ENCODE measurements at regions not wholly inside any gene's neighbourhood (a gene's known extent, or its start where the extent isn't known, plus 50 kb on each side); places are given as distances from the start of the nearest gene placed in this dataset.
"Not testable (repeated sequence)": the region's sequence is repeated elsewhere in the genome, so short reads cannot be mapped to it uniquely, and the experiment has no call there.

- H3K4me3 ChIP-seq, result no peak overlapping the region
- no peaks in the 10 kb centered on the region for H3K4me1 ChIP-seq
- in situ Hi-C loops (cut with MboI; ENCODE audit: low sequenced_read_pairs), result no loop called here
- H3K9me3 ChIP-seq, result no peaks in the 10 kb centered on the region
- no peak for DNase-seq (ENCODE audit: low spot score in 2 of 2)
- no peaks in the 10 kb centered on the region for H3K27me3 ChIP-seq (ENCODE audit: low read depth)
- no peaks in the 10 kb centered on the region for H3K36me3 ChIP-seq (replicated peaks)
Observed at GRCh38 chr4:78660559-78660958, 109.0 kb downstream of the ANXA3 start.

- Histone ChIP-seq H3K4me1 (no peaks in the 10 kb centered on the region), H3K9me3 (no peaks in the 10 kb centered on the region), H3K36me3 (replicated peaks) (no peaks in the 10 kb centered on the region), H3K4me3 (no peak overlapping the region), H3K27me3 (ENCODE audit: low read depth) (no peaks in the 10 kb centered on the region)
- DNase-seq (ENCODE audit: low spot score in 2 of 2), result no peak
- in situ Hi-C loops (cut with MboI; ENCODE audit: low sequenced_read_pairs), result no loop called here
Observed at GRCh38 chr4:78661086-78661690, 109.6 kb downstream of the ANXA3 start.

GRCh38 chr4:78661921-78662521 lies 110.5 kb downstream of the ANXA3 start:
- peak in 1 of 2 experiments; percentile 7 for DNase-seq (ENCODE audit: low spot score in 2 of 2)

GRCh38 chr4:78662658-78663057 lies 111.1 kb downstream of the ANXA3 start:
- H3K27me3 ChIP-seq (ENCODE audit: low read depth), result no peaks in the 10 kb centered on the region
- H3K9me3 ChIP-seq, result no peaks in the 10 kb centered on the region
- no peak overlapping the region for H3K4me3 ChIP-seq
- in situ Hi-C loops (cut with MboI; ENCODE audit: low sequenced_read_pairs), result no loop called here
- no peak for DNase-seq (ENCODE audit: low spot score in 2 of 2)
- no peaks in the 10 kb centered on the region for H3K4me1 ChIP-seq
- H3K36me3 ChIP-seq (replicated peaks), result no peaks in the 10 kb centered on the region

More at GRCh38 chr4:78661921-78662521, 110.5 kb downstream of the ANXA3 start:
- Histone ChIP-seq H3K4me3 (no peak overlapping the region), H3K27me3 (ENCODE audit: low read depth) (no peaks in the 10 kb centered on the region), H3K9me3 (no peaks in the 10 kb centered on the region), H3K4me1 (no peaks in the 10 kb centered on the region), H3K36me3 (replicated peaks) (no peaks in the 10 kb centered on the region)
- in situ Hi-C loops (cut with MboI; ENCODE audit: low sequenced_read_pairs), result no loop called here

GRCh38 chr4:78664296-78664695 lies 111.9 kb upstream of the BMP2K start:
- DNase-seq (ENCODE audit: low spot score in 2 of 2); H3K27me3 ChIP-seq (ENCODE audit: low read depth); H3K4me3 ChIP-seq; H3K9me3 ChIP-seq; in situ Hi-C loops (cut with MboI; ENCODE audit: low sequenced_read_pairs); H3K4me1 ChIP-seq; H3K36me3 ChIP-seq (replicated peaks): not testable (repeated sequence)

GRCh38 chr4:78665216-78665770 lies 110.9 kb upstream of the BMP2K start:
- Histone ChIP-seq H3K27me3 (ENCODE audit: low read depth) (no peaks in the 10 kb centered on the region), H3K4me1 (no peaks in the 10 kb centered on the region), H3K36me3 (replicated peaks) (no peaks in the 10 kb centered on the region), H3K9me3 (no peaks in the 10 kb centered on the region), H3K4me3 (no peak overlapping the region)
- no peak for DNase-seq (ENCODE audit: low spot score in 2 of 2)
- in situ Hi-C loops (cut with MboI; ENCODE audit: low sequenced_read_pairs), result no loop called here

- in situ Hi-C loops (cut with MboI; ENCODE audit: low sequenced_read_pairs), result no loop called here
- no peaks in the 10 kb centered on the region for H3K27me3 ChIP-seq (ENCODE audit: low read depth)
- DNase-seq (ENCODE audit: low spot score in 2 of 2), result no peak
- H3K4me3 ChIP-seq, result no peak overlapping the region
- no peaks in the 10 kb centered on the region for H3K4me1 ChIP-seq
- H3K36me3 ChIP-seq (replicated peaks), result no peaks in the 10 kb centered on the region
- H3K9me3 ChIP-seq, result no peaks in the 10 kb centered on the region
Observed at GRCh38 chr4:78666830-78667258, 109.3 kb upstream of the BMP2K start.

- Histone ChIP-seq H3K27me3 (ENCODE audit: low read depth) (no peaks in the 10 kb centered on the region), H3K4me1 (no peaks in the 10 kb centered on the region), H3K9me3 (no peaks in the 10 kb centered on the region), H3K4me3 (no peak overlapping the region), H3K36me3 (replicated peaks) (no peaks in the 10 kb centered on the region)
- DNase-seq (ENCODE audit: low spot score in 2 of 2), result no peak
- in situ Hi-C loops (cut with MboI; ENCODE audit: low sequenced_read_pairs), result no loop called here
Observed at GRCh38 chr4:78667325-78667724, 108.8 kb upstream of the BMP2K start.

GRCh38 chr4:78667764-78668163 lies 108.4 kb upstream of the BMP2K start:
- no peak overlapping the region for H3K4me3 ChIP-seq
- H3K9me3 ChIP-seq, result no peaks in the 10 kb centered on the region
- no peaks in the 10 kb centered on the region for H3K4me1 ChIP-seq
- no peaks in the 10 kb centered on the region for H3K27me3 ChIP-seq (ENCODE audit: low read depth)
- H3K36me3 ChIP-seq (replicated peaks), result no peaks in the 10 kb centered on the region
- no peak for DNase-seq (ENCODE audit: low spot score in 2 of 2)
- in situ Hi-C loops (cut with MboI; ENCODE audit: low sequenced_read_pairs), result no loop called here

- Histone ChIP-seq H3K4me1 (no peaks in the 10 kb centered on the region), H3K4me3 (no peak overlapping the region), H3K9me3 (no peaks in the 10 kb centered on the region), H3K27me3 (ENCODE audit: low read depth) (0 out of 2 replicates have a peak, but pooled peaks cover 2% of the 10 kb centered on the region), H3K36me3 (replicated peaks) (no peaks in the 10 kb centered on the region)
- peak in 1 of 2 experiments; percentile 23 for DNase-seq (ENCODE audit: low spot score in 2 of 2)
- in situ Hi-C loops (cut with MboI; ENCODE audit: low sequenced_read_pairs), result no loop called here
Observed at GRCh38 chr4:78669453-78669852, 106.7 kb upstream of the BMP2K start.

GRCh38 chr4:78671903-78672815 lies 104.0 kb upstream of the BMP2K start:
- in situ Hi-C loops (cut with MboI; ENCODE audit: low sequenced_read_pairs), result no loop called here
- no peak for DNase-seq (ENCODE audit: low spot score in 2 of 2)
- H3K4me3 ChIP-seq, result no peak overlapping the region
- H3K9me3 ChIP-seq, result no peaks in the 10 kb centered on the region
- no peaks in the 10 kb centered on the region for H3K36me3 ChIP-seq (replicated peaks)
- H3K27me3 ChIP-seq (ENCODE audit: low read depth), result 0 out of 2 replicates have a peak, but pooled peaks cover 2% of the 10 kb centered on the region
- no peaks in the 10 kb centered on the region for H3K4me1 ChIP-seq

- Histone ChIP-seq H3K9me3 (no peaks in the 10 kb centered on the region), H3K4me1 (no peaks in the 10 kb centered on the region), H3K4me3 (no peak overlapping the region), H3K27me3 (ENCODE audit: low read depth) (0 out of 2 replicates have a peak, but pooled peaks cover 2% of the 10 kb centered on the region), H3K36me3 (replicated peaks) (no peaks in the 10 kb centered on the region)
- in situ Hi-C loops (cut with MboI; ENCODE audit: low sequenced_read_pairs), result no loop called here
- DNase-seq (ENCODE audit: low spot score in 2 of 2), result no peak
Observed at GRCh38 chr4:78673337-78673736, 102.8 kb upstream of the BMP2K start.

- DNase-seq (ENCODE audit: low spot score in 2 of 2), result no peak
- in situ Hi-C loops (cut with MboI; ENCODE audit: low sequenced_read_pairs), result no loop called here
- no peak overlapping the region for H3K4me3 ChIP-seq
- H3K9me3 ChIP-seq, result no peaks in the 10 kb centered on the region
- 0 out of 2 replicates have a peak, but pooled peaks cover 2% of the 10 kb centered on the region for H3K27me3 ChIP-seq (ENCODE audit: low read depth)
- H3K4me1 ChIP-seq, result no peaks in the 10 kb centered on the region
- H3K36me3 ChIP-seq (replicated peaks), result no peaks in the 10 kb centered on the region
Observed at GRCh38 chr4:78675325-78675724, 100.8 kb upstream of the BMP2K start.

GRCh38 chr4:78682070-78682469 lies 94.1 kb upstream of the BMP2K start:
- DNase-seq (ENCODE audit: low spot score in 2 of 2), result no peak
- Histone ChIP-seq H3K4me1 (no peaks in the 10 kb centered on the region), H3K9me3 (no peaks in the 10 kb centered on the region), H3K27me3 (ENCODE audit: low read depth) (no peaks in the 10 kb centered on the region), H3K4me3 (no peak overlapping the region), H3K36me3 (replicated peaks) (no peaks in the 10 kb centered on the region)
- in situ Hi-C loops (cut with MboI; ENCODE audit: low sequenced_read_pairs), result no loop called here
